WTC11 (cell line): ENCODE measurements at regions not wholly inside any gene's neighbourhood (a gene's known extent, or its start where the extent isn't known, plus 50 kb on each side); places are given as distances from the start of the nearest gene placed in this dataset.

Experiments
- AFF4 ChIP-seq: sonication (generic); formaldehyde crosslinking; IDR thresholded peaks from 2 replicates; pipeline ENCODE4 v1.8.1; 2023; ENCODE audit warnings: mild to moderate bottlenecking, missing genetic modification reagents, borderline replicate concordance
- TF ChIP-seq, protein P1 (sequence below): sonication (generic); formaldehyde crosslinking; IDR thresholded peaks from 2 replicates; pipeline ENCODE4 v1.8.1; 2022; ENCODE audit warnings: low read depth, mild to moderate bottlenecking, moderate library complexity, missing genetic modification reagents, borderline replicate concordance
- TF ChIP-seq, protein P2 (sequence below): fragments of 200-600 bp; IDR thresholded peaks from 2 replicates; pipeline ENCODE4 v1.8.0; 2022; ENCODE audit warnings: antibody characterized with exemption

DNA sequence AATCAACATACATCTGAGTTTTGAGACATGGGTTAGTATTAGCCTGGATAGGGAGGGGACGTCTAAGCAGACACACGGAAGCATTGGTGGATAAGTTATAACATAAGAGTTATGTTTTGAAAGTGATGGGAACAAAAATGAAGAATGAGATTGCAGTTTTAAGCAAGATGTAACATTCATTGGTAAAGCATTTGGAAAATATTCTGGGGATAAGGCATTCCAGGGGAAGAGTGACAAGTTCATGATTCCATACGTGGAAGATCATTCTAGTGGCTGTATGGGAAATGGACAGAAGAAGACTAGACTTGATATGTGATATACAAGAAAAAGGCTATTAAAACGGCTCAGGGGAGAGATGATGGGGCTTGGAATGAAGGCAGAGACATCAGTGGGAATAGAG is 632.9 kb downstream of the CDH8 start:
- TF ChIP-seq, protein P1, sequence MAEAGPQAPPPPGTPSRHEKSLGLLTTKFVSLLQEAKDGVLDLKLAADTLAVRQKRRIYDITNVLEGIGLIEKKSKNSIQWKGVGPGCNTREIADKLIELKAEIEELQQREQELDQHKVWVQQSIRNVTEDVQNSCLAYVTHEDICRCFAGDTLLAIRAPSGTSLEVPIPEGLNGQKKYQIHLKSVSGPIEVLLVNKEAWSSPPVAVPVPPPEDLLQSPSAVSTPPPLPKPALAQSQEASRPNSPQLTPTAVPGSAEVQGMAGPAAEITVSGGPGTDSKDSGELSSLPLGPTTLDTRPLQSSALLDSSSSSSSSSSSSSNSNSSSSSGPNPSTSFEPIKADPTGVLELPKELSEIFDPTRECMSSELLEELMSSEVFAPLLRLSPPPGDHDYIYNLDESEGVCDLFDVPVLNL (CRISPR knock-in tag), result no peak
- TF ChIP-seq AFF4 (CRISPR knock-in tag), result no peak
- TF ChIP-seq, protein P2, sequence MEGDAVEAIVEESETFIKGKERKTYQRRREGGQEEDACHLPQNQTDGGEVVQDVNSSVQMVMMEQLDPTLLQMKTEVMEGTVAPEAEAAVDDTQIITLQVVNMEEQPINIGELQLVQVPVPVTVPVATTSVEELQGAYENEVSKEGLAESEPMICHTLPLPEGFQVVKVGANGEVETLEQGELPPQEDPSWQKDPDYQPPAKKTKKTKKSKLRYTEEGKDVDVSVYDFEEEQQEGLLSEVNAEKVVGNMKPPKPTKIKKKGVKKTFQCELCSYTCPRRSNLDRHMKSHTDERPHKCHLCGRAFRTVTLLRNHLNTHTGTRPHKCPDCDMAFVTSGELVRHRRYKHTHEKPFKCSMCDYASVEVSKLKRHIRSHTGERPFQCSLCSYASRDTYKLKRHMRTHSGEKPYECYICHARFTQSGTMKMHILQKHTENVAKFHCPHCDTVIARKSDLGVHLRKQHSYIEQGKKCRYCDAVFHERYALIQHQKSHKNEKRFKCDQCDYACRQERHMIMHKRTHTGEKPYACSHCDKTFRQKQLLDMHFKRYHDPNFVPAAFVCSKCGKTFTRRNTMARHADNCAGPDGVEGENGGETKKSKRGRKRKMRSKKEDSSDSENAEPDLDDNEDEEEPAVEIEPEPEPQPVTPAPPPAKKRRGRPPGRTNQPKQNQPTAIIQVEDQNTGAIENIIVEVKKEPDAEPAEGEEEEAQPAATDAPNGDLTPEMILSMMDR, result no peak
